Activated CD4-positive, alpha-beta T cell treated with anti-CD3 and anti-CD28 coated beads, Interleukin-2, amount 10 ng/mL, durations not matched to agents 7 days and 5 days (primary cell): ENCODE measurements at regions not wholly inside any gene's neighbourhood (a gene's known extent, or its start where the extent isn't known, plus 50 kb on each side); places are given as distances from the start of the nearest gene placed in this dataset.

ENCODE experiments used
- CTCF ChIA-PET: fragments of 350-600 bp; sonication (Branson Sonifier 250); formaldehyde crosslinking; loops from one replicate; lab custom pipeline; 2021; ENCODE audit warnings: antibody characterized with exemption; lab: Charles Lee
- POLR2A ChIA-PET: fragments of 350-600 bp; sonication (Branson Sonifier 250); formaldehyde crosslinking; loops from one replicate; lab custom pipeline; 2021; ENCODE audit warnings: antibody characterized with exemption; lab: Charles Lee
- DNase-seq: peaks from one replicate; pipeline ENCODE4 v3.0.0-alpha.2; 2020
- H3K27ac Mint-ChIP-seq: one replicate; pipeline ENCODE4 v1.8.0; 2021; ENCODE audit warnings: mild to moderate bottlenecking, moderate library complexity, mixed read lengths
- H3K27me3 Mint-ChIP-seq: one replicate; pipeline ENCODE4 v1.8.0; 2021; ENCODE audit warnings: mixed read lengths
- H3K36me3 Mint-ChIP-seq: one replicate; pipeline ENCODE4 v1.8.0; 2021; ENCODE audit warnings: low read depth, mixed read lengths
- H3K4me1 Mint-ChIP-seq: one replicate; pipeline ENCODE4 v1.8.0; 2021; ENCODE audit warnings: mixed read lengths
- H3K4me3 Mint-ChIP-seq: one replicate; pipeline ENCODE4 v1.8.0; 2021; ENCODE audit warnings: mild to moderate bottlenecking, moderate library complexity, mixed read lengths
- H3K9me3 Mint-ChIP-seq: one replicate; pipeline ENCODE4 v1.8.0; 2021; ENCODE audit warnings: mixed read lengths

DNA sequence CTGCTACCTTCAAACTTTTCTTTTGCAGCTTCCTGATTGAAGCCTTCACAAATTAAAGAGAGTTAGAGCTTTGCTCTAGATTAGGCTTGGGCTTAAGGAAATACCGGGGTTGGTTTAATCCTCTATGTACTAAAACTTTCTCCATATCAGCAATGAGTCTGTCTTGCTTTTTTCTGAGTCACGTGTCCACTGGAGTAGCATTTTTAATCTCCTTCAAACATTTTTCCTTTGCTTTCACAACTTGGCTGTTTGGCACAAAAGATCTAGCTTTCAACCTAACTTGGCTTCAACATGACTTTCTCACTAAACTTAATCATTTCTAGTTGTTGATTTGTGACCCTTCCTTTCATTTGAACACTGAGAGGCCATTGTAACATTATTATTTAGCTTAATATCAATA, 261.6 kb downstream of the PLK2 start:
- no peaks in the 10 kb centered on the region for H3K4me1 Mint-ChIP-seq
- H3K9me3 Mint-ChIP-seq = no peaks in the 10 kb centered on the region
- H3K27me3 Mint-ChIP-seq = peaks cover 3% of the 10 kb centered on the region
- no peak overlapping the region for H3K27ac Mint-ChIP-seq
- ChIA-PET CTCF (no interaction called here), POLR2A (no interaction called here)
- no peaks in the 10 kb centered on the region for H3K36me3 Mint-ChIP-seq
- no peak overlapping the region for H3K4me3 Mint-ChIP-seq
- no peak for DNase-seq

DNA sequence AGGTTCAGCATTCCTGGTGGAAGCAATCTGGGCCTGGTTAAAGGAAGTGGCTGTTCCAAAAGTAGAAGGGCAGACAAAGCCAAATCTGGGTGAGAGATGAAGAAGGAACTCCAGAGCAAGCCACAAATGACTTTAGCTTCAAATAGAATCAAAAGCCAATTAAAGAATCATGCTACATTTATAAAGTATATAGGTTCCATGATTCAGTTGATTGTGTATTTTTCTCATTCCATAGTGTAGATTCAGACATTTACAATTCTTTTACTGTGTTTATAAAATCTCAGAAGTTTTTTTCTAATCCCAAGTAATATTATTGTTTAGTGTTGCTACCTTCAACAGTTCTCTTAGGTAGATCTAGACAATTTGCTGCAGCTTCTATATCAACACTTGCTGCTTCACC, 262.0 kb downstream of the PLK2 start:
- Mint-ChIP-seq H3K4me1 (no peaks in the 10 kb centered on the region), H3K36me3 (no peaks in the 10 kb centered on the region)
- CTCF ChIA-PET = no interaction called here

DNA sequence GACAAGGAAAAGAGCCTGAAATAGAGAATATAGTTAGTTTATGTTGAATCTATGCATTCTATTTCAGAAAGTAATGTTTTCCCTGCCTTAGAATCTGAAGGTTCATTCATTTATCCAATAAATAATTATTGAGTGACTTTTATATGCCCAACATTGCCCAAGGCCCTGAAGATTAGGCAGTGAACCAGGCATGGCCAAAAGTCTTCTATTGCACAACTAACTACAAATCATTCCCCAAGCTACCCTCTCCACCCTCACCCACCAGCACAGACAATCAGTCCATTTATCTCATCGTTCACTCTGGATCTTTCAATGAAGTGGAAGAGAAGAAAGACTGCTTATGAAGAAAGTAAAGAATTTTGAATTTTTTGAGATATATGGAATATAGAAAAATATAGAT, 268.4 kb downstream of the PLK2 start:
- no peak for DNase-seq
- POLR2A ChIA-PET = no interaction called here
- Mint-ChIP-seq H3K4me1 (no peaks in the 10 kb centered on the region), H3K27me3 (peaks cover 5% of the 10 kb centered on the region), H3K36me3 (no peaks in the 10 kb centered on the region), H3K4me3 (no peak overlapping the region), H3K27ac (no peak overlapping the region), H3K9me3 (no peaks in the 10 kb centered on the region)
- CTCF ChIA-PET = no interaction called here

More for the DNA sequence above, 262.0 kb downstream of the PLK2 start:
- POLR2A ChIA-PET = no interaction called here
- no peaks in the 10 kb centered on the region for H3K9me3 Mint-ChIP-seq
- peaks cover 3% of the 10 kb centered on the region for H3K27me3 Mint-ChIP-seq
- no peak for DNase-seq
- H3K4me3 Mint-ChIP-seq = no peak overlapping the region
- no peak overlapping the region for H3K27ac Mint-ChIP-seq

DNA sequence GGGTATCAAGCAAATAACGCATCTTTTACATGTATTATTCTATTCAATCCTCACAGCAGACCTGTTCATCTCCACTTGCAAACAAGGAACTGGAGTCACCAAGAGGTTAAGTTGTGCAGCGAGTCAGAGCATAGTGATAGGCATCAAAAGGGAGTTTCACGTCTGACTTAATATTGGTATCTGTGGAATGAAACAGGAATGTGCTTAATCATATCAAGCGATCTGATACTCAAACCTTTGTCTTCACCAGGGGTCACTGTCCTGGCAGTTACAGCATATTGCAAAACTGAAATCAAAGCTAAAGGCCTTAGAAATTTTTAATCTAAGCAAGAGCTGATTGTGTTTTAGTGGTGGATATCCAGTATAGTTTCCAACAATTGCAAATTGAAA, 271.6 kb downstream of the PLK2 start:
- H3K4me1 Mint-ChIP-seq = no peaks in the 10 kb centered on the region
- H3K9me3 Mint-ChIP-seq = no peaks in the 10 kb centered on the region
- ChIA-PET POLR2A (no interaction called here), CTCF (no interaction called here)
- no peaks in the 10 kb centered on the region for H3K36me3 Mint-ChIP-seq
- H3K27ac Mint-ChIP-seq = no peak overlapping the region
- DNase-seq = no peak
- H3K27me3 Mint-ChIP-seq = peaks cover 5% of the 10 kb centered on the region
- H3K4me3 Mint-ChIP-seq = no peak overlapping the region

DNA sequence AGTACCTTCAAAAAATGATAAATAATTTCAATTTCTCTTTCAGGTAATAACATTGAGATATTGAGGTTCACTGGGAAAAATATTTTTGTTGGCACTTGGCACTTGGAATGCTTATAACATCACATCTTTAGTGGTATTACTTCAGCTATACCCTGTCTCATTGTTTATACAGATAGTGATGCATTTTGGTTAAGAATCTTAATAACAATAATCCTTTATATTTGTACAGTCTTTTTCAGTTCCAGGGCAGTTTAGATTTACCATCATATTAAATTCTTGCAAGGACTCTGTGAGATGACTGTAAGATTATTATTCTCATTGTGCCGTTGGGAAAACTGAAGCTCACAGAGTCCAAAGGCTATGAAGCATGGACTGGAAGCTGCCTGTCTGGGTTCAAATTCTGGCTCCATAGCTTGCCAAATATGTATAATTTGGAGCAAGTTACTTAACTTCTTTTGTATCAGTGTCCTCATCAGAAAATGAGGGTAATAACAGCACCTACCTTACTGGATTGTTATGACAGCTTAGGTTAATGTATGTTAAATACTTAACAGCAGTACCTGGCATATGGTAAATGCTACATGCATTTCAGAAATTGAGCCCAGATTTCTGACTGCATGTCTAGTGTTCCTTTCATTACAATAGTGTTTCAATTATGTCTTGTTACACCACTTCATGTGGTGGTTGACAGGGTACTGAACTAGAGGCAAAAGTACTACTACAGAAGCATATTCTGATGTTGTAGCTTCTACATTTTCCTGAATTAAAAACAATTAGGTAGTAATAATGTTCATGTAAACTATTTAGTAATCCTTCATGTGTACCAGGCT, 272.2 kb downstream of the PLK2 start:
- Mint-ChIP-seq H3K36me3 (no peaks in the 10 kb centered on the region), H3K27me3 (peaks cover 5% of the 10 kb centered on the region), H3K4me3 (no peak overlapping the region), H3K9me3 (no peaks in the 10 kb centered on the region), H3K27ac (no peak overlapping the region), H3K4me1 (no peaks in the 10 kb centered on the region)
- ChIA-PET CTCF (no interaction called here), POLR2A (no interaction called here)
- DNase-seq = no peak

DNA sequence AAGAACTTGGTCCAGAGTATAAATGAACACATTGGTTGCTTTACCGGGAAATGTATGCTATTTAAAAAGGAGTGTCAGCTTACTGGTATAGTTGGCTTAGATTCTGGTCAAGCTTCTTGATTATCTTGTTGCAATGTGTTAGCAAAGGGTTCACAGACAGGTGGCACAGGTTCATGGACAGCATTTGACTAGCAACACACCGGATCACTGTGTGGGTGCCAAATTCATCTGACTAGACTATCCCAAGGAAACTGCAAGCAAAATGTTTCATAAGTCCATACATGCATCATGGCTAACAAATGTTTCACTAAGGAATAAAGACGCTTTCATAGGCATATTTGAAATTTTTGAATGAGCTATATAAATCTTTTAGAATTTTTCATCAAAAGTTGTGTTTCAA, 274.1 kb downstream of the PLK2 start:
- CTCF ChIA-PET = no interaction called here
- no peaks in the 10 kb centered on the region for H3K9me3 Mint-ChIP-seq
- H3K36me3 Mint-ChIP-seq = no peaks in the 10 kb centered on the region
- no peak overlapping the region for H3K27ac Mint-ChIP-seq
- peaks cover 3% of the 10 kb centered on the region for H3K27me3 Mint-ChIP-seq
- no peak overlapping the region for H3K4me3 Mint-ChIP-seq
- POLR2A ChIA-PET = no interaction called here
- H3K4me1 Mint-ChIP-seq = no peaks in the 10 kb centered on the region
- DNase-seq = no peak

DNA sequence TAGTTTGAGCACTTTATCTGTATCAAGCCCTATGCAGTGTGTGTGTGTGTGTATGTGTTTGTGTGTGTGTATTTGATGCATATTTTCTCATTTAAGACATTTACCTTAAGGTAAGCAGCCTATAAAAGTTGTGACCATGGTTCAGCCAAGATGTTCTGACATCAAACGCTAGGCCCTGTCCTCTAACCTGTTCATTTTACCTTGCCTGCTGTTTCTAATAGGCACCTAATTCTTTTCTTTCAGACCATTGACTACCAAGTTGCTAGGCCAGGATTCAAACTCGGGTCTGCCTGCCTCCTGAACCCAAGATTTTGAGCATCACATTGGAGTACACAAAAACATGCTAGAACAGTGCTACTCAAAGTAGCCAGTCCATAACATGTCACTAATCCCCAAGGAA, 274.5 kb downstream of the PLK2 start:
- Mint-ChIP-seq H3K27me3 (peaks cover 3% of the 10 kb centered on the region), H3K36me3 (no peaks in the 10 kb centered on the region), H3K4me1 (no peaks in the 10 kb centered on the region), H3K4me3 (no peak overlapping the region), H3K9me3 (no peaks in the 10 kb centered on the region), H3K27ac (no peak overlapping the region)
- no peak for DNase-seq
- CTCF ChIA-PET = no interaction called here
- POLR2A ChIA-PET = no interaction called here

DNA sequence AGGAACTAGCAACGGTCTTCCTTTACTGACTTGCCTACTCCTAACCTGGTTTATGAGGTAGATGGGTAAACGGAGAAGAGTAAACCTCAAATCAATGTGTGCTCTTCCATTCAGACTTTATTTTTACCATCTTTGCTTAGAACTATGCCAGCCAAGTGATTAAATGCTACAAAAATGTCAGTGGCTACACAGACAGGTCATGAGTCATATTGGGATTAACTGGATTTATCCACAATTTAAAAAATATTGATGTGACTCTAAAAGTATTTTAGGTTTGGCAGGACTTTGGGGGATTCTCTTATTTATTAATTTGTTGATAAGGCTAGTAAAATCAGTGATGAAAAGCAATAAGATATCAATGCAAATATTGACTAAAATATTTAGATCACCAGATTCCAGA, 275.0 kb downstream of the PLK2 start:
- no peaks in the 10 kb centered on the region for H3K9me3 Mint-ChIP-seq
- no peak overlapping the region for H3K4me3 Mint-ChIP-seq
- H3K27ac Mint-ChIP-seq = no peak overlapping the region
- CTCF ChIA-PET = no interaction called here
- peaks cover under 1% of the 10 kb centered on the region for H3K27me3 Mint-ChIP-seq
- POLR2A ChIA-PET = no interaction called here
- H3K4me1 Mint-ChIP-seq = no peaks in the 10 kb centered on the region
- DNase-seq = no peak
- no peaks in the 10 kb centered on the region for H3K36me3 Mint-ChIP-seq

DNA sequence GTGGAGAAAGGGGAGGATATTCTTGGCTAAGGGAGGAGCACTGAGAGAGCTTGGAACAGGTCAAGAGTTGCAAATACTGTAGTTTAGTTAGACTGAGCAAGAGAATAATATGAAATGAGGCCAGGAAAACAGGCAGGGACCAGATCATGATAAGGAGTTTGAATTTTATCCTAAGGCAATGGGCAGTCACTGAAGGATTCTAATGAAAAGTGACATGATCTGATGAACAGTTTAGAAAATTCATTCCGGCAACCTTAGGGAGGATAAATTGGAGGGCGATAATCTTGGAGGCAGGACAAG, 276.1 kb downstream of the PLK2 start:
- Mint-ChIP-seq H3K27me3 (no peaks in the 10 kb centered on the region), H3K4me1 (no peaks in the 10 kb centered on the region), H3K4me3 (no peak overlapping the region), H3K9me3 (no peaks in the 10 kb centered on the region), H3K27ac (no peak overlapping the region), H3K36me3 (no peaks in the 10 kb centered on the region)
- CTCF ChIA-PET = interaction anchor here (1.5 kb wide), 1 partner anchor 10 kb away, joined by 4 read pairs; no protein-coding TSS in a partner anchor
- POLR2A ChIA-PET = no interaction called here
- no peak for DNase-seq

DNA sequence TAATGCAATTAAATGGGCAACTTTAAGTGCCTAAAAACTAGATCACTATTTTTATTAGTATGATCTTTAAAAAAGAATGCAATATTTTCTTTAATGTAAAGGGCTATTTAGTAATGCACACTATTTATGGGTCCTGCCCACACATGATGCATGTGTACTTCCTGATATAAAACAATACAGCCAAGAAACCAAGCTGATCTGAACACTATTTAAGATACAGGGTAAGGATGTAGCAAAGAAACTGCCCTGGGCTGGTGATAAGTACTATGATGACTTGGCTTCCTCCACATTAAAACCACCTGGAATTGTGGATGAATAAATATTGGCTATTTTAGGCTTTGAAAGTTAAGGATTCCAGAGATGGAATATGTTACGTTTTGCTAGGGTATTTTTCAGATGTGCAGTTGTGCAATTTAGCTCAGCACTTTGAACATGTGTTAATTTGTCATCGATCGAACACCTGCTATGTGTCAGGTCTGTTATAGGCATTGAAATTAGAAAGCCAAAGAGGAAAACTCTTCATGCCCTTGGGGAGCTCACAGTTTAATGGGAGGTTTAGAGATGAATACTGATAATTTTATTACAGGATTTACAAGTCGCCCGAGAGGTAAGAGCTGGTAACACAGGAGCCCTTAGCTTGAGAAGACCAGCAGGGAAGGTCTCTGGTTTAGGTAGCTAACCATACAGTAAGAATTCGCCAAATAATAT, 276.7 kb downstream of the PLK2 start:
- ChIA-PET POLR2A (no interaction called here), CTCF (interaction anchor here (1.5 kb wide), 1 partner anchor 9 kb away, joined by 4 read pairs; no protein-coding TSS in a partner anchor)
- no peak overlapping the region for H3K4me3 Mint-ChIP-seq
- H3K36me3 Mint-ChIP-seq = no peaks in the 10 kb centered on the region
- no peak overlapping the region for H3K27ac Mint-ChIP-seq
- no peaks in the 10 kb centered on the region for H3K9me3 Mint-ChIP-seq
- H3K27me3 Mint-ChIP-seq = no peaks in the 10 kb centered on the region
- no peak for DNase-seq
- H3K4me1 Mint-ChIP-seq = no peaks in the 10 kb centered on the region

DNA sequence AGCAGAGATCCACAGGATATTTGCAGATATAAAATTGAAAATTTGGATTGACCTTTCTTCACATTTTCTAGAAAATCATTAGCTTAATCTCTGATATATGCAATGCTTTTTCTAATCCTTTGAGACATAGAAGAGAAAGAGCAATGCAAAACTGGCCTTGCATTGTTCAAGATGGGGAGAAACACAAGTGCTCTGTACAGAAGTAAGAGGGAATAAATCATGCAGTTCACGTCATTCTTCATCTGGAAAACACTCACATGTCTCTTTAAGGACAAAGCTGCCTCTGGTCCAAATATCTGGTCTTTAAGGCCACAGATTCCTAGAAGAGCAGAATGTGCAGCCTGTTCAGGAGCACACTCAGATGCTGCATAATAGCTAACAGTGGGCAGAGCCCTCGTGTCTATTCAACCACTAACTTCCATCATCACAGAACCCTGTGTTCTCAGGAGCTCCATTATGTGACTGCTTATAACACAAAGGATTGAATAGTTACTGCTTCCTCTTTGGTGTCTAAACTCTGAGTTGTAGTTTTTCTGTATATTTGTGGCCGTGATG, 277.5 kb downstream of the PLK2 start:
- H3K27me3 Mint-ChIP-seq = no peaks in the 10 kb centered on the region
- H3K9me3 Mint-ChIP-seq = no peaks in the 10 kb centered on the region
- H3K4me1 Mint-ChIP-seq = no peaks in the 10 kb centered on the region
- H3K4me3 Mint-ChIP-seq = no peak overlapping the region
- no peak for DNase-seq
- H3K27ac Mint-ChIP-seq = no peak overlapping the region
- POLR2A ChIA-PET = no interaction called here
- H3K36me3 Mint-ChIP-seq = no peaks in the 10 kb centered on the region
- CTCF ChIA-PET = interaction anchor here (1.5 kb wide), 1 partner anchor 8 kb away, joined by 4 read pairs; no protein-coding TSS in a partner anchor

DNA sequence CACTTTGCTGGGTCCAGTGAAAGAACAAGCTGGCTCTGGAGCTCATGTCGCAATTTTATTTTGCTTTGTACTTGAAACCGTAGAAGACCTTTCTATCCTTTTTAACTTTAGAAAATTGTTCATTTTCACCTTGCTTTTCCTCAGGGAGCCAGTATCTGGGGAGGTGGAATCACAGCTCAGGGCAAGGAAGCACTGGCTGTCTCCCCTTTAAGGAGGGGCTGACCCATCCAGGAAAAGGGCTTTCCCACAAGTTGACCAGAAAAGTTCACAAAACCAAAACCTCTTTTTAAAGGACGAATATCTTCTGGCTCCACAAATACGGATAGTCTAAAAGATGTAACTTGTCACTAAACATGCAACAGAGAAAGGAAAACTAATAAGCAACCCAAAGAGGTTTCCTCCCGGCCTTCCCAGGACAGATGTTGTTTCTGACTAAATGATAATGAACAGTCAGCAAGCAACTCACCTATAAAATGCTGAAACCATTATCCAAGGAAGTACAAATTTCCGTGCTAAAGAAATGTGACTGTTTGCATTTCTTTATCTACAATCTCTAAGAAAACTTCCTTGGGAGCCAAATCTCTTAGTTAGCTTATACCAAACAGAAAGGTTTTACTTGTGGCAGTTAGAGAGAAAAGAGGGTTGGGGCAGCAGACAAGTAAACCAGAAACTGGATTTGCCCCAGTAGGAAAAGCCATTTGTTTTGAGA, 278.2 kb downstream of the PLK2 start:
- no peaks in the 10 kb centered on the region for H3K9me3 Mint-ChIP-seq
- no peaks in the 10 kb centered on the region for H3K36me3 Mint-ChIP-seq
- H3K27ac Mint-ChIP-seq = no peak overlapping the region
- no peak for DNase-seq
- no peaks in the 10 kb centered on the region for H3K4me1 Mint-ChIP-seq
- H3K27me3 Mint-ChIP-seq = no peaks in the 10 kb centered on the region
- H3K4me3 Mint-ChIP-seq = no peak overlapping the region
- ChIA-PET CTCF (interaction anchor here (1.5 kb wide), 1 partner anchor 8 kb away, joined by 4 read pairs; no protein-coding TSS in a partner anchor), POLR2A (no interaction called here)

DNA sequence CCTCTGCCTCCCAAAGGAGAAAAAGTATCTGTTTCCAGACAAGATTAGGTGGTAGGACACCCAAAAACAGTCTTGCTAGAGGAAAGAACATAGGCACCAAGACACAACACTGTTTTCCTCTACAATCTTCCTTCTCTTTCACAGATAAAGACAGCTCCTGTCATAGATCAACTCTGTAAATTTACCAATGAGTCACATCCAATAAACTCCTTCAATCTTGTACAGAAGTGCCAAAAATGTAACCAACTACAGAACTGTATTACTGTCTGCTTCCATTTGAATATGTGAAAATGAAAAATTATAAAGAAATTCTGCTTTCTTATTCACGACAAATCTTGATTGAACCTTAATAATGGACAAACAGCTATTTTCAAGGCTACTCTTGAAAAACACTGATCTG, 286.9 kb downstream of the PLK2 start:
- Mint-ChIP-seq H3K4me1 (no peaks in the 10 kb centered on the region), H3K27ac (no peak overlapping the region), H3K4me3 (no peak overlapping the region), H3K36me3 (no peaks in the 10 kb centered on the region), H3K27me3 (peaks cover 3% of the 10 kb centered on the region), H3K9me3 (no peaks in the 10 kb centered on the region)
- CTCF ChIA-PET = no interaction called here
- no peak for DNase-seq
- POLR2A ChIA-PET = no interaction called here
